PC-9 (cell line): ENCODE measurements at regions not wholly inside any gene's neighbourhood (a gene's known extent, or its start where the extent isn't known, plus 50 kb on each side); places are given as distances from the start of the nearest gene placed in this dataset.

Source experiments
- CTCF ChIP-seq: fragments of 200-600 bp; sonication (generic); conservative IDR thresholded peaks from 2 replicates; pipeline ENCODE4 v1.6.1; 2017; ENCODE audit warnings: mixed run types, antibody characterized with exemption, mild to moderate bottlenecking, moderate library complexity
- EZH2 ChIP-seq: fragments of 200-600 bp; sonication (generic); IDR thresholded peaks from 2 replicates; pipeline ENCODE4 v1.8.0; 2017; ENCODE audit warnings: antibody characterized with exemption, low read depth

GRCh38 chr5:99906776-99907175 is 628.4 kb upstream of the FAM174A start:
- TF ChIP-seq CTCF: no peak
- TF ChIP-seq EZH2: no peak
